ENCODE measurements at regions not wholly inside any gene's neighbourhood (a gene's known extent, or its start where the extent isn't known, plus 50 kb on each side); places are given as distances from the start of the nearest gene placed in this dataset.

DNA sequence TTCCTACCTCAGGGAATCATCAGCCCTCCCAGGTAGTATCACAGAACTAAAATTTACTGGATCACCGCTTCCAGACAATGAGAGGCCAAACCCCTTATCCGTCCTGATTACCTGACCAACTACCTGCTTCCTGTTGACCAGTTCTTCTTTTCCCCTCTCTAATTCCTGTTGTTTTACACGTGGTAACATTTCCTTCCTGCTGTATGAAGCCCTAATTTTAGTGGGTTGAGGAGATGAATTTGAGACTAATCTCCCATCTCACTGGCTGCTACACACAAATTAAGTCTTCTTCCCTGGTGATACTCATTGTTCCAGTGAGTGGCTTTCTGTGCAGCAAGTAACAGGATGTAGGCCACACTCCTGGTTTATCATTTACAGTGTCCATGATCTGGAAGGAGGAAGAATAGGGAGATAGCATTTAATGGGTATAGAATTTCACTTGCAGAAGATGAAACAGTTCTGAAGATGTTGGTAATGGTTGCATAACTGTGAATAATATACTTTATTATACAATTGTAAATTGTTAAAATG lies 2112.9 kb downstream of the NCAM2 start:
- Histone ChIP-seq H3K4me3 (no peak overlapping the region), H3K4me2 (no peak overlapping the region), H2AFZ (replicated peaks) (no peak overlapping the region), H3K27me3 (no peaks in the 10 kb centered on the region), H3K36me3 (no peaks in the 10 kb centered on the region), H3K79me2 (ENCODE audit: low read depth) (no peaks in the 10 kb centered on the region), H3K4me1 (no peaks in the 10 kb centered on the region), H3K9me3 (ENCODE audit: low read depth) (no peaks in the 10 kb centered on the region), H3K27ac (no peak overlapping the region), H3K9ac (no peak overlapping the region), H3F3A (ENCODE audit: low read depth) (no peaks in the 10 kb centered on the region), H4K20me1 (ENCODE audit: low read depth) (no peaks in the 10 kb centered on the region)
- Mint-ChIP-seq H3K4me1 (peaks cover 2% of the 10 kb centered on the region), H3K27ac (no peak overlapping the region), H3K36me3 (no peaks in the 10 kb centered on the region), H3K9me3 (no peaks in the 10 kb centered on the region), H3K4me3 (no peak overlapping the region), H3K27me3 (ENCODE audit: insufficient read depth, low read depth) (peaks cover 4% of the 10 kb centered on the region)
- TF ChIP-seq EZH2phosphoT487 (IDR thresholded peaks at IDR 0.05) (no peak), EZH2 (IDR thresholded peaks at IDR 0.05) (no peak)
- TF ChIP-seq, protein P1, sequence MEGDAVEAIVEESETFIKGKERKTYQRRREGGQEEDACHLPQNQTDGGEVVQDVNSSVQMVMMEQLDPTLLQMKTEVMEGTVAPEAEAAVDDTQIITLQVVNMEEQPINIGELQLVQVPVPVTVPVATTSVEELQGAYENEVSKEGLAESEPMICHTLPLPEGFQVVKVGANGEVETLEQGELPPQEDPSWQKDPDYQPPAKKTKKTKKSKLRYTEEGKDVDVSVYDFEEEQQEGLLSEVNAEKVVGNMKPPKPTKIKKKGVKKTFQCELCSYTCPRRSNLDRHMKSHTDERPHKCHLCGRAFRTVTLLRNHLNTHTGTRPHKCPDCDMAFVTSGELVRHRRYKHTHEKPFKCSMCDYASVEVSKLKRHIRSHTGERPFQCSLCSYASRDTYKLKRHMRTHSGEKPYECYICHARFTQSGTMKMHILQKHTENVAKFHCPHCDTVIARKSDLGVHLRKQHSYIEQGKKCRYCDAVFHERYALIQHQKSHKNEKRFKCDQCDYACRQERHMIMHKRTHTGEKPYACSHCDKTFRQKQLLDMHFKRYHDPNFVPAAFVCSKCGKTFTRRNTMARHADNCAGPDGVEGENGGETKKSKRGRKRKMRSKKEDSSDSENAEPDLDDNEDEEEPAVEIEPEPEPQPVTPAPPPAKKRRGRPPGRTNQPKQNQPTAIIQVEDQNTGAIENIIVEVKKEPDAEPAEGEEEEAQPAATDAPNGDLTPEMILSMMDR (IDR thresholded peaks at IDR 0.05), result no peak
- DNase-seq (ENCODE audit: low spot score), result no peak

DNA sequence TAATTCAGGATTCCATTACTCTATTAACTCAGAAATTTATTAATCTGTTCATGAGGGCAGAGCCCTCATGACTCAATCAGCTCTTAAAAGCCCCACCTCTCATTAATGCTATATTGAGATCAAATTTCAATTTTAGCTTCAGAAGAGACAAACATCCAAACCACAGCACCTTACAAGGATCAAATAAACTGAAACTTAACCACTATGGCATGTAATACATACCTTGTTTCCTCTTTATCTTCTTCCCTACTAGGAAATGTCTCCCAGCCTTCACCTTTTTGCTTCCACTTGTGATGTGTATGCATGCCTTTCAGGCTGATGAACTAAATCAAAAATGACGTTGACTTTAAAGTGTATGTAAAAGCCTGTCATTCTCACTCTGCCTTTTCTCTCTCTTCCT lies 2121.3 kb downstream of the NCAM2 start:
- DNase-seq (ENCODE audit: low spot score), result no peak
- H4K20me1 ChIP-seq (ENCODE audit: low read depth), result no peaks in the 10 kb centered on the region
- H3K79me2 ChIP-seq (ENCODE audit: low read depth), result no peaks in the 10 kb centered on the region
- H3K9me3 ChIP-seq (ENCODE audit: low read depth), result no peaks in the 10 kb centered on the region
- no peak overlapping the region for H3K4me3 ChIP-seq
- H3K4me2 ChIP-seq, result no peak overlapping the region
- H3K36me3 Mint-ChIP-seq, result no peaks in the 10 kb centered on the region
- H3K4me1 Mint-ChIP-seq, result no peaks in the 10 kb centered on the region
- no peaks in the 10 kb centered on the region for H3K9me3 Mint-ChIP-seq
- no peaks in the 10 kb centered on the region for H3F3A ChIP-seq (ENCODE audit: low read depth)
- no peak overlapping the region for H3K4me3 Mint-ChIP-seq
- H3K9ac ChIP-seq, result no peak overlapping the region
- no peak overlapping the region for H3K27ac ChIP-seq
- no peak overlapping the region for H3K27ac Mint-ChIP-seq
- H3K27me3 ChIP-seq, result no peaks in the 10 kb centered on the region
- no peaks in the 10 kb centered on the region for H3K4me1 ChIP-seq
- no peaks in the 10 kb centered on the region for H3K36me3 ChIP-seq
- H2AFZ ChIP-seq (replicated peaks), result no peak overlapping the region
- TF ChIP-seq, protein P1 (IDR thresholded peaks at IDR 0.05), result no peak
- TF ChIP-seq EZH2phosphoT487 (IDR thresholded peaks at IDR 0.05), result no peak
- TF ChIP-seq EZH2 (IDR thresholded peaks at IDR 0.05), result no peak
- H3K27me3 Mint-ChIP-seq (ENCODE audit: insufficient read depth, low read depth), result no peaks in the 10 kb centered on the region

DNA sequence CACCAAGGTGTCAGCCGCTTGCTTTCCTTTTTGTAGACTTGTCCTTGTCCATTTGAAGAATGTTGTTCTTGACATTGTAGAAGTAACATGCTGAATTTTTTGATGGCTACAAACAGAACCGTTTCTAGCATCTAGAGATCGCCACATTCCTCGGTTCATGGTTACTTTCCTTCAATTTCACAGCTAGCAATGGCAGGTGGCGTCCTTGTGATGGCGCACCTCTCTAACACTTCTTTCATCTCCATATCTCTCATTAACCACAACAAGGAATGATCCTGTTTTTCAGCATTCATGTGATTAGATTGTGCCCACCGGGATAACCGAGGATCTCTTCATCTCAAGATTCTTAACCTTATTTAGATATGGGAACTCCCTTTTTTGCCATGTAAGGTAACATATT lies 2129.8 kb downstream of the NCAM2 start:
- no peaks in the 10 kb centered on the region for H3K4me1 Mint-ChIP-seq
- no peak overlapping the region for H3K4me3 Mint-ChIP-seq
- H3K9ac ChIP-seq, result no peak overlapping the region
- no peaks in the 10 kb centered on the region for H3K27me3 Mint-ChIP-seq (ENCODE audit: insufficient read depth, low read depth)
- TF ChIP-seq EZH2phosphoT487 (IDR thresholded peaks at IDR 0.05), result no peak
- TF ChIP-seq, protein P1 (IDR thresholded peaks at IDR 0.05), result peak; percentile 46
- H3K79me2 ChIP-seq (ENCODE audit: low read depth), result no peaks in the 10 kb centered on the region
- no peaks in the 10 kb centered on the region for H3F3A ChIP-seq (ENCODE audit: low read depth)
- H3K9me3 Mint-ChIP-seq, result no peaks in the 10 kb centered on the region
- H3K4me1 ChIP-seq, result no peaks in the 10 kb centered on the region
- no peak overlapping the region for H2AFZ ChIP-seq (replicated peaks)
- no peak overlapping the region for H3K4me2 ChIP-seq
- no peak overlapping the region for H3K27ac Mint-ChIP-seq
- H4K20me1 ChIP-seq (ENCODE audit: low read depth), result no peaks in the 10 kb centered on the region
- no peaks in the 10 kb centered on the region for H3K9me3 ChIP-seq (ENCODE audit: low read depth)
- no peak overlapping the region for H3K4me3 ChIP-seq
- H3K36me3 ChIP-seq, result no peaks in the 10 kb centered on the region
- H3K36me3 Mint-ChIP-seq, result no peaks in the 10 kb centered on the region
- no peaks in the 10 kb centered on the region for H3K27me3 ChIP-seq
- H3K27ac ChIP-seq, result no peak overlapping the region
- DNase-seq (ENCODE audit: low spot score), result no peak

Measured in neural progenitor cell (in vitro differentiated cells).